NCI-H1436 treated with DMSO at 0.1 percent for 48 hours (cell line): ENCODE measurements at regions not wholly inside any gene's neighbourhood (a gene's known extent, or its start where the extent isn't known, plus 50 kb on each side); places are given as distances from the start of the nearest gene placed in this dataset.

Experiments
- DNase-seq: peaks from one replicate; lab custom pipeline; 2025; lab: John Stamatoyannopoulos, UW

DNA sequence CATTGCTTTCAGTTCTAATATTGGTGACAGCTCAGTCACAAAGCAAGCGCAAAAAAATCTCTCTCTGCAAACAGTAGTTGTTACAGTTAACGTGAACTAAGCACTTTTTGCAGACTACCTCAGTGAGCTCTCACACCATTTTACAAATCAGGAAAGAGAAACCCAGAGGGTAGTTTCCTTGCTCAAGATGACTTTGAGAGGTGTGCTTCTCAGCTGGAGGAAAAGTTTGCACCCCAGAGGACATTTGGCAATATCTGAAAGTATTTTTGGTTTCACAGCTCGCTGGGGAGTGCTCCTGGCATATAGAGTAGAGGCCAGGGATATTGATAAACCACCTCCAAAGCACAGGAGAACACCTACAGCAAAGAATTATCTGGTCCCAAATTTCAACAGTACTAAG is 741.1 kb upstream of the EEF2KMT start:
- no peak for DNase-seq

DNA sequence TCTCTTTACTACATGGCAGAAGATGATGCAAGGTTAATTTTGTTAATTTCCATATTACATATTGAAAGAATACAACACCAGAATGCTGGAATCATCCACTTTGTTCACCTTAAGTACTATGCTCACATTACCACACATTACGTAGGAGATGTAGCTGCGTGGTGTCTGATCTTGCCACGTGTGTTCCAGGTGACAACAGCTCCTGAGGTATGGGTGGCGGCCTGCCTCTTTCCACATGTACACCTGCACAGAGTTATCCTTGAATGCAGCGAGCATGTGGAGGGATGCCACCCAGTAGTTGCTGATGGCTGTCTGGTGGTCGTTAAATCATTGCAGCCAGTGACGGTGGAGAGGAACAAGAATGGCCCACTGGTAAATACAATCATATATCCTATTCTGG is 740.5 kb upstream of the EEF2KMT start:
- DNase-seq, result no peak

DNA sequence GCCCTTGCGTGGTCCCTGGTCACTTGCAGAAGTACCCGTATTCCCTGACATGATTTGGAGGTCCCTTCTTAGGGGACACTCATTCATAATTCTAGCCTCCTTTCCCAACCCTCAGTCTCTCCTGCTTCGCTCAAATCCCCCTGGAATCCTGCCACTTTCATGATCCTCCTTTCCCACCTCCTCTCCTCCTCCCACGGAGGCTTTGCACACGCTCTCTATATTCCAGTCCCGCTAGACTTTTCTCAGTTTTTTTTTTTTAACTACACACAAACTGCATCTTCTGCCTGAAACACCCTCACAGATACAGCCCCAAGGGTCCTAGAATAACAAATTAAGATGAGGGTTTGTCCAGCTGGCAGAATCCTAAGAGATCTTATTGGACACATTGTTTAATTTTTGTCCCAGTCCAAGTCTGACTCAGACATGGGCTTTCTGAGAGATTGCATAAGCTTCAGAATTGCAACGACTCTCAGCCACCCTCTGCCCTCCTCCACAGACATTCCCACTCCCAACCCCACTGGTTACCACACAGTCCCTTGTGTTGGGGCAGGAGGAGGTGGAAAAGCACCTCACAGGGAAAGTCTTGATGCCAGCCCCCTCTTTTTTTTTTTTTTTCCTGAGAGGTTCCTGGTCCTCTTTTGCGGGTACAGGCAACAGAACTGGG is 739.5 kb upstream of the EEF2KMT start:
- no peak for DNase-seq

- DNase-seq, result no peak
These were observed 738.3 kb upstream of the EEF2KMT start for GRCh38 chr16:5835876-5836275.

- DNase-seq, result no peak
These were observed 728.7 kb upstream of the EEF2KMT start for GRCh38 chr16:5826332-5826731.

DNA sequence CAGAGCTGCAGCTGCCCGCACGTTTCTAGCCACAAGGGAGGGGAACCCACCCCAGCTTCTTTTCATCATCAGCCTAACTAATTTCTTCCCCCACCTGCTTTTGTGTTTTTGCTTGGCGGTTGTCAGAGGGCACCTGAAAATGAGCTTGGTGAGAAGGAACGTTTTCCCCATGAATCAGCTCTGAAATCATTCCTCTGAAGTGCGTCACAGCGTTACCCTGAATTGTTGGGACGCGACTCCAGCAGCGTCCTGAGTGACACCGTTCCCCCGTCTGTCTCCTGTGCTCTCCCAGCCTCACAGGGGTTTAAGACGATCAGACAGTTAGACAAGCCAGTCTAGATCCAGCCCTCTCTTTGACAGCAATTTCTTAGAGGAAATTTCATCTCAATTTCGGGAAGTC is 722.9 kb upstream of the EEF2KMT start:
- no peak for DNase-seq

GRCh38 chr16:5815570-5816237 is 718.1 kb upstream of the EEF2KMT start:
- DNase-seq, result no peak

DNA sequence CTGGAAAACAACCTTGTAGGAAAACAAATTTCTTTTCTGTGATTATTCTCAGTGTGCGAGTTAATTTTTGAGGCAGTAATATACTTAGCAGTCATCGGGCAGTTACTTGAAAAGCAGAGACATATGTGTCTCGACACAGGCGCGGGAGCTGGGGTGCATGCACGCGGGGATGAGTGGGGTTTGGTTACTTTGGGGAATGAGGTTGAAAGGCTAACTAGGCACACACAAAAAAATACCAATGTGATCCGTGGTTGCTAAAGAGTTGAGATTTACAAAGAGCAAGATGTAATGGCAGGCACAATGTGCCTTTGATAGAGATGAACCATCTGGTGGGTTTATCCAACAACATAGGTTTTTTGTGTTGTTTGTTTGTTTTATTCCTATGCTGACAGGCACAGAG is 703.8 kb upstream of the EEF2KMT start:
- DNase-seq, result no peak

DNA sequence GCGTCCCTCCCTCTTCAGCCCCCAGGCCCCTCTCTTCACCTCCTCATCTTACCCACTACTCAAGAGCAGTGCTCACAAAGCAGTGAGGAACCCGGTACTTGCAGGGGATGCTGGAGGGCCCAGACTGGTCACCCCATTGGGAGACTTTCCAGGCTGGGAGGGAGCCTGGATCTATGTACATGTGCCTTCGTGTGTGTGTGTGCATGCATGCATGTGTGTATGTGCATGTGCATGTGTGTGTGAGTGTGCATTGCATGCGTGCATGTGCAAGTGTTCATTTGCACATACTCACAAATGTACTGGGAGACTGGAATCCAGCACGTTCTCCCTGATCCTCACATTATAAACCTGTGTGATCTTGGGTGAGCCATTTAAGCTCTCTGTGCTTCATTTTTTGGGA is 696.0 kb upstream of the EEF2KMT start:
- DNase-seq, result no peak

- DNase-seq, result no peak
These were observed 693.5 kb upstream of the EEF2KMT start for GRCh38 chr16:5791011-5791657.

DNA sequence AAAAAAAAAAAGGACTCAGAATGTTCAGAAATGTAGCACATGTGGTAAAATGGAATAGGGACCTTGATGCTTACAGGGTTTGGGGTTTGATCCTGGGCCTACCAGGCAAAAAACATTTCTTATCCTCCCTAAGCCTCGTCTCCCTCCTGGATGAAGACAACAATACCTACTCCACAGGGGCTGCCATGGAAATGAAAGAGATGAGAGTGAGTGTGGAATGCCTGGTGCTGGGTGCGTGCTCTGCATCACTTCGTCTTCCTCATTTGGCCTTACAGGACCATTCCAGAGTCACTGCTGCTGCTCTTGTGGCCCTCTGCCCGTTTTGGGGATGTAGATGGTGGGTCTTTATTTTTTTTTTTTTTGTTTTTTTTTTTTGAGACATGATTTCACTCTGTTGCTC is 692.9 kb upstream of the EEF2KMT start:
- no peak for DNase-seq

GRCh38 chr16:5789033-5789432 is 691.4 kb upstream of the EEF2KMT start:
- DNase-seq, result no peak

GRCh38 chr16:5781436-5781835 is 683.8 kb upstream of the EEF2KMT start:
- no peak for DNase-seq

DNA sequence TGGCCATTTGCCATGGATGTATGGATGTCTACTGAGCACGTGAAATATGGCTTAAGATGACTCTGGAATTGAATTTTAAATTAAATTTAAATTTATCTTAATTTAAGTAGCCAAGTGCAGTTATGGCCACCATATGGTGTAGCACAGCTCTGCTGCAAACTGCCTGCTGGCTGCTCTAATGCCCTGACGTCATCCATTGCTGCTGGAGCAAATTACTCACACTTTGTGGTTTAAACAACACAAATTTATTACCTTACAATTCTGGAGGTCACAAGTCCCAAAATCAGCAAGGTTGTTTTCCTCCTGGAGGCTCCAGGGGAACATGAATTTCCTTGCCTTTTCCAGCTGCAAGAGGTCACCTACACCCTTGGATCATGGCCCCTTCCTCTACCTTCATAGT is 679.3 kb upstream of the EEF2KMT start:
- no peak for DNase-seq

DNA sequence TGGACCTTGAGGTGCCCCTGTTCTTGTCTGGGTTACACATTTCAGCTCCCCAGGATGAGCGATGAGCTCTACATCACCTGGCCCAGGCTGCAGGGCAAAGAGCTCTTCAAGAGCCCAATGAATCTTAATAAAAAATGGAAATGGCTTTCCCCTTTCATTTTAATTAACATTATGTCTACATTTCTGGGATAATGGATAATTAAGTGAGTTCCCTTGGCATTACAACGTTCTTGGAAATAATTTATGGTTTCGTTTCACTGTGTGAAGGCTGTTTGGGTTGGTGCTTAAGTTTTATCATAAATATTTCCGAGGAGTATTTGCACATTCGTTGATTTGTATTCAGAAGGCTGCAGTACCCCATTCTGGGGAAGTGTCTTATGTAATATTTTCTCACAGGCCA is 678.3 kb upstream of the EEF2KMT start:
- no peak for DNase-seq

- DNase-seq, result no peak
These were observed 672.5 kb upstream of the EEF2KMT start for GRCh38 chr16:5770118-5770517.

- no peak for DNase-seq
These were observed 671.9 kb upstream of the EEF2KMT start for GRCh38 chr16:5769513-5769912.

DNA sequence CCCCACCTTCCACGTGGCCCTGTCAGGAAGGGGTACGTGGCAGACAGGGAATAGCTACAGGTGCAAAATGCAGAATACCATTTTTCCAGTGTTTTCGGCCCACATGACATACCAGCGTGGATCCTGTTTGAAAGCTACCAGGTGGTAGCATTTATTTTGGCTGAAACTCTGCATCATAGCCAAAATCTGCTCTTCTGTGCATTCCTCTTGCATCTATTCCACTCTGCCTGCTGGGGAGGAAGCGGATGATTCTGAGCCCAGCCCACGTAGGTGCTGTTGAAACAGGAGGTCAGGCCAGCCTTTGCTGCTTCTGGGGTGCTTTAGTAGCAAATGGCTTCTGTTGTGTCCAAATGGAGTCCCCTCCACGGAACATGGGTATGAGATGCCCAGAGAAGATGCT is 670.9 kb upstream of the EEF2KMT start:
- no peak for DNase-seq

DNA sequence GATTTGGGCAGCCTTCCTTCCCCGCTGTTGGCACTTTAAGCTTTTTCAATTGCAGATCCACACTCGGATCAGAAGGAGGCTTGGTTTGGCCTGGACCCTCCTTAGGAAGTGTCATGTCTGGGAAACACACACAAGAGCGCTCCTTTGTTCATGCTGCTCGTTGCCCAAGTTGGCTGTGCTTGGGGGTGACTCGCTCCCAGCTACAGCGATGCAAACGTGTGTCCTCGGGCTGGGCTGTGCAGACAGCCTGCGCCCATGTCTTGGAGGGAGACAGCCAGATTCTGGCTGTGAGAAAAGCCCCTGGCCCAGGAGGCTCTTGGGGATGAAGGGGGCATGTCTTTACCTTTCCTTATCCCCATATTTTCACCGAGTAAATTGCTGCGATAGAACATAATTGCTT is 665.6 kb upstream of the EEF2KMT start:
- DNase-seq, result no peak

- DNase-seq, result no peak
These were observed 664.8 kb upstream of the EEF2KMT start for GRCh38 chr16:5762362-5762761.

DNA sequence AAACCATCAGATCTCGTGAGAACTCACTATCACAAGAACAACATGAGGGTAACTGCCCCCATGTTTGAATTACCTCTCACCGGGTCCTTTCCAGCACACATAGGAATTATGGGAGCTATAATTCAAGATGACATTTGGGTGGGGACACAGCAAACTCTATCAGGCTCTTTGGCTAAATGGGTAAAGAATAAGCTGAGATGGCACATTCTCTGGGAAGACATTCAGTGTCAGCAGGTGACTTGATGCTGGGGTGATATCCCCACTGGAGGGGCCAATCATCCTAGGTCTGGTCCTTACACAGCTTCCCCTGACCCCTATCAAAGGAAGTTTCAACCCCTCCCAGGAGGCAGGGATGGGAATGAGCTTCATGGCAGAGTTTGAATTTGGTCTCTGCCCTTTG is 664.0 kb upstream of the EEF2KMT start:
- no peak for DNase-seq

DNA sequence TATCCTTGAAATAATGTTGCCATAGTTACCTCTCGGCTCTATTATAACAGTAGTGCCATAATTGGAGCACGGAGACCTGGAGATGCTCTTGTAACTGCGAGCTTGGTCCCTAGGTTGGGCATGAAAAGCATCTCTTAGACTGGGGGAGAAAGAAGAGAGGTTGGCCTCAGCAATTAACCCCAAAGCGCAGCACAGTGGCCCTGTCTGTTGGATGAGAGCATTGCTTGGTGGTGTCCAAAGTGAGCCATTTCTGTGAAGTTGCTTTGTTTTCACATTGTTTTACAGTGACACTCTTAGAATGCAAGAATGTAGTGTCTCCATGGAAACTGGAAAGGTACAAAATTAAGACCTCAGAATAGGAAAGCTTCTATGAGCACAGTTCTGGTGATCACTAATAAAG is 660.7 kb upstream of the EEF2KMT start:
- no peak for DNase-seq

DNA sequence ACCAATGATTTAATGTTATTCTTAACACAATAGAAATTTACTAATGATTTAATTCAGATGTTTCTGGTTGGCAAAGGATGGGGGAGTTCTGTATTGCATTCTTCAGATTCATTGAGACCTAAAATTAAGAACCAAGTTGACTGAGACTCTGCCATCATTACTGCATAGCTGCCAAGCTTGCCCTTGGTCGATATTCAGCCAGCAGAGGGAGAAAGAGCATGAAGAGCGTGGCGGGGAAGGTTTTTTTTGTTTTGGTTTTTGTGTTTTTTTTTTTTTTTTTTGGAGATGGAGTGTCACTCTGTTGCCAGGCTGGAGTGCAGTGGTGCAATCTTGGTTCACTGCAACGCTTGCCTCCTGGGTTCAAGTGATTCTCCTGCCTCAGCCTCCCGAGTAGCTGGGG is 659.4 kb upstream of the EEF2KMT start:
- no peak for DNase-seq

GRCh38 chr16:5753381-5753780 is 655.8 kb upstream of the EEF2KMT start:
- DNase-seq, result no peak
